GM19372 (cell line): ENCODE measurements at regions not wholly inside any gene's neighbourhood (a gene's known extent, or its start where the extent isn't known, plus 50 kb on each side); places are given as distances from the start of the nearest gene placed in this dataset.
"Not testable (repeated sequence)": the region's sequence is repeated elsewhere in the genome, so short reads cannot be mapped to it uniquely, and the experiment has no call there.

Experiments
- ATAC-seq: cut with Tn5 transposase; IDR thresholded peaks from one replicate; pipeline ENCODE4 v1.9.1; 2021; ENCODE audit warnings: mild to moderate bottlenecking, low read depth, moderate library complexity; ENCODE audit not compliant: unreplicated experiment

- not testable (repeated sequence) for ATAC-seq
These were observed 98.7 kb upstream of the PPP1R9A start for GRCh38 chr7:94808673-94809072.

GRCh38 chr7:94810496-94810895 is 96.9 kb upstream of the PPP1R9A start:
- no peak for ATAC-seq

- ATAC-seq = no peak
These were observed 93.5 kb upstream of the PPP1R9A start for GRCh38 chr7:94813917-94814316.

- no peak for ATAC-seq
These were observed 83.4 kb upstream of the PPP1R9A start for GRCh38 chr7:94823947-94824346.

GRCh38 chr7:94829987-94830386 is 77.4 kb upstream of the PPP1R9A start:
- ATAC-seq = no peak

GRCh38 chr7:94832051-94832450 is 75.3 kb upstream of the PPP1R9A start:
- ATAC-seq = no peak

- ATAC-seq = no peak
These were observed 73.0 kb upstream of the PPP1R9A start for GRCh38 chr7:94834359-94834758.

- no peak for ATAC-seq
These were observed 68.7 kb upstream of the PPP1R9A start for GRCh38 chr7:94838717-94839116.

- no peak for ATAC-seq
These were observed 63.8 kb upstream of the PPP1R9A start for GRCh38 chr7:94843553-94843952.

- ATAC-seq = no peak
These were observed 58.9 kb upstream of the PPP1R9A start for GRCh38 chr7:94848531-94848930.

GRCh38 chr7:94848992-94849576 is 58.3 kb upstream of the PPP1R9A start:
- no peak for ATAC-seq

- ATAC-seq = no peak
These were observed 57.7 kb upstream of the PPP1R9A start for GRCh38 chr7:94849636-94850208.

- ATAC-seq = no peak
These were observed 51.8 kb upstream of the PPP1R9A start for GRCh38 chr7:94855589-94855988.

- ATAC-seq = no peak
These were observed 50.8 kb upstream of the PPP1R9A start for GRCh38 chr7:94856643-94857042.
